ENCODE measurements at regions not wholly inside any gene's neighbourhood (a gene's known extent, or its start where the extent isn't known, plus 50 kb on each side); places are given as distances from the start of the nearest gene placed in this dataset.

GRCh38 chr13:64186503-64187250 is 2771.0 kb upstream of the PCDH20 start:
- TF ChIP-seq GATA2 (IDR thresholded peaks at IDR 0.05; ENCODE audit: low read depth, low read length) (no peak), GATA3 (IDR thresholded peaks at IDR 0.05; ENCODE audit: low read depth, low read length) (no peak)
